Hepatocyte (in vitro differentiated cells): ENCODE measurements at regions not wholly inside any gene's neighbourhood (a gene's known extent, or its start where the extent isn't known, plus 50 kb on each side); places are given as distances from the start of the nearest gene placed in this dataset.
"Not testable (repeated sequence)": the region's sequence is repeated elsewhere in the genome, so short reads cannot be mapped to it uniquely, and the experiment has no call there.

Source experiments
- DNase-seq: peaks from one replicate; pipeline ENCODE4 v3.0.0-alpha.2; 2016; ENCODE audit warnings: low spot score
- H2AFZ ChIP-seq: fragments of 200-600 bp; sonication (generic); 2 replicates; pipeline ENCODE4 v1.6.0; 2016; ENCODE audit warnings: antibody characterized with exemption, mild to moderate bottlenecking
- H3K27ac ChIP-seq: fragments of 200-600 bp; sonication (generic); 2 replicates; pipeline ENCODE4 v1.5.1; 2016; ENCODE audit warnings: mild to moderate bottlenecking
- H3K27me3 ChIP-seq: fragments of 200-600 bp; sonication (generic); 2 replicates; pipeline ENCODE4 v1.6.1; 2016
- H3K36me3 ChIP-seq: fragments of 200-600 bp; sonication (generic); replicated peaks from 2 replicates; pipeline ENCODE4 v1.5.1; 2016; ENCODE audit warnings: low read depth; ENCODE audit not compliant: insufficient read depth
- H3K4me1 ChIP-seq: fragments of 200-600 bp; sonication (generic); 2 replicates; pipeline ENCODE4 v1.5.1; 2016; ENCODE audit warnings: mild to moderate bottlenecking, moderate library complexity; ENCODE audit not compliant: insufficient read depth
- H3K4me2 ChIP-seq: fragments of 200-600 bp; sonication (generic); 2 replicates; pipeline ENCODE4 v1.6.0; 2016
- H3K4me3 ChIP-seq: fragments of 200-600 bp; sonication (generic); 2 replicates; pipeline ENCODE4 v1.5.1; 2016; ENCODE audit warnings: mild to moderate bottlenecking
- H3K79me2 ChIP-seq: fragments of 200-600 bp; sonication (generic); 2 replicates; pipeline ENCODE4 v1.6.0; 2017; ENCODE audit warnings: mild to moderate bottlenecking
- H3K9me2 ChIP-seq: fragments of 200-600 bp; sonication (generic); replicated peaks from 2 replicates; pipeline ENCODE4 v1.6.0; 2017; ENCODE audit warnings: mild to moderate bottlenecking; ENCODE audit not compliant: insufficient read depth
- H3K9me3 ChIP-seq: fragments of 200-600 bp; sonication (generic); 2 replicates; pipeline ENCODE4 v1.5.1; 2016; ENCODE audit warnings: low read depth, mild to moderate bottlenecking
- H4K20me1 ChIP-seq: fragments of 200-600 bp; sonication (generic); 2 replicates; pipeline ENCODE4 v1.6.0; 2016; ENCODE audit warnings: mild to moderate bottlenecking; ENCODE audit not compliant: insufficient read depth, poor library complexity, severe bottlenecking
- CTCF ChIP-seq: fragments of 200-600 bp; sonication (generic); IDR thresholded peaks from 2 replicates; pipeline ENCODE4 v1.5.1; 2016; ENCODE audit warnings: antibody characterized with exemption, mild to moderate bottlenecking; ENCODE audit not compliant: poor library complexity
- EZH2 ChIP-seq: fragments of 200-600 bp; sonication (generic); IDR thresholded peaks from 2 replicates; pipeline ENCODE4 v1.6.1; 2016; ENCODE audit warnings: antibody characterized with exemption, mild to moderate bottlenecking, borderline replicate concordance
- EZH2phosphoT487 ChIP-seq: fragments of 200-600 bp; sonication (generic); IDR thresholded peaks from one replicate; pipeline ENCODE4 v1.6.1; 2018; ENCODE audit warnings: antibody characterized with exemption, mild to moderate bottlenecking, low read depth, moderate library complexity; ENCODE audit not compliant: unreplicated experiment, severe bottlenecking
- WGBS: methylation state at CpG from one replicate; pipeline ENCODE4 v1.1.6; 2016; ENCODE audit warnings: low lambda C conversion rate; ENCODE audit errors: missing lambda C conversion rate; 5-methylcytosine and 5-hydroxymethylcytosine counted together

- Histone ChIP-seq H3K27me3 (no peaks in the 10 kb centered on the region), H3K79me2 (no peaks in the 10 kb centered on the region), H3K36me3 (no peaks in the 10 kb centered on the region), H3K4me3 (no peak overlapping the region), H2AFZ (no peak overlapping the region), H3K4me2 (no peak overlapping the region), H4K20me1 (no peaks in the 10 kb centered on the region), H3K9me2 (no peaks in the 10 kb centered on the region), H3K9me3 (no peaks in the 10 kb centered on the region), H3K27ac (no peak overlapping the region), H3K4me1 (no peaks in the 10 kb centered on the region)
- DNase-seq = no peak
- TF ChIP-seq CTCF = no peak
- no peak for TF ChIP-seq EZH2phosphoT487
- no peak for TF ChIP-seq EZH2
- WGBS = 60% methylated on average over 1 of the region's 1 CpG
Observed at GRCh38 chr6:72561629-72562028, 60.2 kb upstream of the KCNQ5 start.

GRCh38 chr6:72564231-72564630 lies 57.6 kb upstream of the KCNQ5 start:
- 65% methylated on average over 1 of the region's 1 CpG for WGBS
- H3K4me3 ChIP-seq = no peak overlapping the region
- H3K4me2 ChIP-seq = no peak overlapping the region

GRCh38 chr6:72571993-72572392 lies 49.9 kb upstream of the KCNQ5 start:
- H3K4me2 ChIP-seq, H3K36me3 ChIP-seq, H3K27me3 ChIP-seq, H3K79me2 ChIP-seq, H3K9me3 ChIP-seq, H3K4me1 ChIP-seq, H4K20me1 ChIP-seq, H3K4me3 ChIP-seq, DNase-seq, H3K9me2 ChIP-seq, H3K27ac ChIP-seq, H2AFZ ChIP-seq: not testable (repeated sequence)
- 92% methylated on average over 4 of the region's 4 CpGs for WGBS

More at GRCh38 chr6:72564231-72564630, 57.6 kb upstream of the KCNQ5 start:
- H3K79me2 ChIP-seq = no peaks in the 10 kb centered on the region
- no peak for DNase-seq
- TF ChIP-seq EZH2 (no peak), CTCF (no peak), EZH2phosphoT487 (no peak)
- H3K9me3 ChIP-seq = no peaks in the 10 kb centered on the region
- H2AFZ ChIP-seq = no peak overlapping the region
- H3K27ac ChIP-seq = no peak overlapping the region
- no peaks in the 10 kb centered on the region for H3K36me3 ChIP-seq
- no peaks in the 10 kb centered on the region for H3K9me2 ChIP-seq
- no peaks in the 10 kb centered on the region for H3K27me3 ChIP-seq
- H3K4me1 ChIP-seq = no peaks in the 10 kb centered on the region
- no peaks in the 10 kb centered on the region for H4K20me1 ChIP-seq
